CD4-positive, alpha-beta T cell (primary cell): ENCODE measurements at regions not wholly inside any gene's neighbourhood (a gene's known extent, or its start where the extent isn't known, plus 50 kb on each side); places are given as distances from the start of the nearest gene placed in this dataset.

Source experiments
- ATAC-seq: fragments of 200-7000 bp; cut with Tn5 transposase; one replicate; pipeline ENCODE4 v1.10.0; 2022; ENCODE audit warnings: mild to moderate bottlenecking; ENCODE audit not compliant: poor library complexity
- CTCF ChIA-PET: fragments of 350-600 bp; sonication (Branson Sonifier 250); formaldehyde crosslinking; loops from one replicate; lab custom pipeline; 2021; ENCODE audit warnings: antibody characterized with exemption, inconsistent platforms; lab: Charles Lee
- POLR2A ChIA-PET: fragments of 350-600 bp; sonication (Branson Sonifier 250); formaldehyde crosslinking; loops from one replicate; lab custom pipeline; 2021; ENCODE audit warnings: antibody characterized with exemption, inconsistent platforms; lab: Charles Lee
- DNase-seq, 14 experiments: peaks; one replicate each; pipeline ENCODE4 v3.0.0-alpha.2; 2013 to 2020; ENCODE audit warnings: mixed read lengths in 2 of 14
- H3K27ac ChIP-seq, 2 donors: one replicate each; pipeline versions ENCODE4 v1.5.1 to v1.7.0; 2013; ENCODE audit warnings: low read length in 2 of 2, low read depth in 1 of 2, mild to moderate bottlenecking in 1 of 2
- H3K27me3 ChIP-seq, 2 experiments: 1 replicate in 1 of 2; 2 replicates in 1 of 2; pipeline versions ENCODE4 v1.6.1 to v1.7.0; 2013; ENCODE audit warnings: low read length in 2 of 2, control low read depth in 1 of 2, mild to moderate bottlenecking in 1 of 2, moderate library complexity in 1 of 2; ENCODE audit not compliant: insufficient read depth in 2 of 2, control insufficient read depth in 1 of 2
- H3K36me3 ChIP-seq: one replicate; pipeline ENCODE4 v1.6.1; 2013; ENCODE audit warnings: low read length, control low read depth; ENCODE audit not compliant: insufficient read depth
- H3K4me1 ChIP-seq: one replicate; pipeline ENCODE4 v1.6.1; 2013; ENCODE audit warnings: low read length, control low read depth; ENCODE audit not compliant: insufficient read depth
- H3K4me3 ChIP-seq: one replicate; pipeline ENCODE4 v1.5.1; 2013; ENCODE audit warnings: mild to moderate bottlenecking, low read length, moderate library complexity
- H3K9me3 ChIP-seq, 2 experiments: 1 replicate in 1 of 2; 2 replicates in 1 of 2; pipeline versions ENCODE4 v1.6.1 to v1.7.0; 2013; ENCODE audit warnings: low read length in 2 of 2, mild to moderate bottlenecking in 2 of 2, control low read depth in 1 of 2, moderate library complexity in 1 of 2; ENCODE audit not compliant: control insufficient read depth in 1 of 2, insufficient read depth in 1 of 2
- H3K27ac Mint-ChIP-seq: one replicate; pipeline ENCODE4 v1.8.0; 2020; ENCODE audit warnings: mixed read lengths
- H3K27me3 Mint-ChIP-seq: one replicate; pipeline ENCODE4 v1.8.0; 2021; ENCODE audit warnings: mixed read lengths
- H3K36me3 Mint-ChIP-seq: one replicate; pipeline ENCODE4 v1.8.0; 2021; ENCODE audit warnings: low read depth, mixed read lengths
- H3K4me1 Mint-ChIP-seq: one replicate; pipeline ENCODE4 v1.8.0; 2021; ENCODE audit warnings: low read depth, mixed read lengths
- H3K4me3 Mint-ChIP-seq: one replicate; pipeline ENCODE4 v1.8.0; 2020; ENCODE audit warnings: mild to moderate bottlenecking, mixed read lengths
- H3K9me3 Mint-ChIP-seq: one replicate; pipeline ENCODE4 v1.8.0; 2020; ENCODE audit warnings: mixed read lengths
- CTCF ChIP-seq: fragments of 200-600 bp; IDR thresholded peaks from one replicate; pipeline ENCODE4 v1.8.0; 2022; ENCODE audit warnings: antibody characterized with exemption, mild to moderate bottlenecking
- intact Hi-C, 2 experiments: fragments of 100-400 bp; cut with DNase I in 1 of 2; cut with micrococcal nuclease in 1 of 2; formaldehyde crosslinking; loops; one replicate each; pipeline versions ENCODE4 v1.15.1 to v1.9.0; 2023 to 2025; cut with DNase I, micrococcal nuclease

DNA sequence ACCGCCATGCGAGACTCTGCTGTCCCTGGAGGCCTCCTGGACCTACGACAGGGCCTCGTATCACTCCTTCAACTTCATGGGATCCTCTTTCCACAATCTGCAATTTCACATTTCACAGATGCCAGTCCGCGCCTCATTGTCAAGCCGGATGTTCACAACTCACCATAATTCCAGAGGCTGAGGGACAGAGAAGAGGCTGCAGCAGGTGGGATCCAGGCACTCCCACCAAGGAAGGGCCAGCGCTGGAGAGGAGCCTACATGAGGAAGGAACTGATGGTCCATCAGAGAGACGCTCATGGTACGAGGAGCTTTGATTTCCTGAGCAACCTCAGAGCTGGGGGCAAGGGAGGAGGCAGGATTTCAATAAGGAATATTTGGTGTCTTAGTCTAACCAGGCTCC is 495.0 kb downstream of the BRD1 start:
- Mint-ChIP-seq H3K9me3 (no peaks in the 10 kb centered on the region), H3K27ac (no peak overlapping the region), H3K4me1 (no peaks in the 10 kb centered on the region), H3K4me3 (no peak overlapping the region), H3K36me3 (no peaks in the 10 kb centered on the region), H3K27me3 (peaks cover 23% of the 10 kb centered on the region)
- CTCF ChIA-PET: no interaction called here
- intact Hi-C loops: no loop called here
- Histone ChIP-seq H3K4me3 (no peak overlapping the region), H3K4me1 (no peaks in the 10 kb centered on the region), H3K36me3 (no peaks in the 10 kb centered on the region), H3K9me3 (peaks cover 2 to 10% of the 10 kb centered on the region in 2 experiments), H3K27me3 (no peaks in the 10 kb centered on the region), H3K27ac (no peak overlapping the region)
- POLR2A ChIA-PET: no interaction called here
- ATAC-seq (no peak), DNase-seq (no peak)
- TF ChIP-seq CTCF: no peak

DNA sequence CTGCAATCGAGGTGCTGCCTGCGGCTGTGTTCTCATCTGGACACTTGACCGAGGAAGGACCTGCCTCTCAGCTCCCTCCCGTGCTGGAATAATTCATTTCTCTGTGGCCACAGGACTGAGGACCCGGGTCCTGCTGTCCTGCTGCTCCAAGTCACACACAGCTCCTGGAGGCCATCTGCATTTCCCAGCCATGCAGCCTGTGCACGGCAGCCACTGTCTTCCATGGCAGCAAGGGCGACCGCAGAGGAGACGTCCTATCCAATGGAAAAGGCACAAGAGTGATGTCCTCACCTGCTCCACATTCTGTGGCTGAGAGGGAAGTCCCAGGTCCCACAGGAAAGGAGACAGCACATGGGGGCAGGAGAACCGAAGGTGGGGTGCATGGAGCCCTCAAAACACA is 495.8 kb downstream of the BRD1 start:
- Mint-ChIP-seq H3K27ac (no peak overlapping the region), H3K27me3 (peaks cover 27% of the 10 kb centered on the region), H3K9me3 (peaks cover 2% of the 10 kb centered on the region), H3K4me1 (no peaks in the 10 kb centered on the region), H3K4me3 (no peak overlapping the region), H3K36me3 (no peaks in the 10 kb centered on the region)
- H3K36me3 ChIP-seq: no peaks in the 10 kb centered on the region
- CTCF ChIA-PET: no interaction called here
- DNase-seq (peak in 1 of 14 experiments; percentile 17), ATAC-seq (no peak)
- peaks cover 0 to 8% of the 10 kb centered on the region in 2 experiments for H3K27me3 ChIP-seq
- TF ChIP-seq CTCF: no peak
- H3K9me3 ChIP-seq: peaks cover 8 to 17% of the 10 kb centered on the region in 2 experiments
- no peaks in the 10 kb centered on the region for H3K4me1 ChIP-seq
- POLR2A ChIA-PET: no interaction called here
- no peak overlapping the region for H3K27ac ChIP-seq
- H3K4me3 ChIP-seq: no peak overlapping the region
- intact Hi-C loops: no loop called here

GRCh38 chr22:49331223-49331815 is 496.4 kb downstream of the BRD1 start:
- TF ChIP-seq CTCF: no peak
- Mint-ChIP-seq H3K4me3 (no peak overlapping the region), H3K36me3 (no peaks in the 10 kb centered on the region), H3K27me3 (peaks cover 31% of the 10 kb centered on the region), H3K4me1 (no peaks in the 10 kb centered on the region), H3K27ac (no peak overlapping the region), H3K9me3 (peaks cover 4% of the 10 kb centered on the region)
- Histone ChIP-seq H3K27ac (no peak overlapping the region), H3K9me3 (peaks cover 8 to 23% of the 10 kb centered on the region in 2 experiments), H3K4me1 (no peaks in the 10 kb centered on the region), H3K27me3 (peaks cover 0 to 8% of the 10 kb centered on the region in 2 experiments), H3K36me3 (no peaks in the 10 kb centered on the region), H3K4me3 (no peak overlapping the region)
- no peak for DNase-seq
- ChIA-PET CTCF (no interaction called here), POLR2A (no interaction called here)
- no peak for ATAC-seq
- intact Hi-C loops: no loop called here
